Esophagus muscularis mucosa (tissue), 4 donors: ENCODE measurements at regions not wholly inside any gene's neighbourhood (a gene's known extent, or its start where the extent isn't known, plus 50 kb on each side); places are given as distances from the start of the nearest gene placed in this dataset.

Experiments used
- DNase-seq: peaks from one replicate; pipeline ENCODE4 v3.0.0-alpha.2; 2017; ENCODE audit errors: extremely low spot score
- H3K27ac ChIP-seq, 4 donors: fragments of 200-600 bp; sonication (generic); replicated peaks in 1 of 4; 1 replicate in 3 of 4; 2 replicates in 1 of 4; pipeline ENCODE4 v1.5.1; 2016 to 2019; ENCODE audit warnings: mild to moderate bottlenecking in 1 of 4
- H3K27me3 ChIP-seq, 4 donors: fragments of 200-600 bp; sonication (generic); one replicate each; pipeline versions ENCODE4 v1.5.1 to v1.6.0; 2016 to 2019
- H3K36me3 ChIP-seq, 4 donors: fragments of 200-600 bp; sonication (generic); one replicate each; pipeline ENCODE4 v1.5.1; 2016 to 2019
- H3K4me1 ChIP-seq, 4 donors: fragments of 200-600 bp; sonication (generic); one replicate each; pipeline ENCODE4 v1.5.1; 2016 to 2019
- H3K4me3 ChIP-seq, 4 donors: fragments of 200-600 bp; sonication (generic); 1 replicate in 2 of 4; 2 replicates in 2 of 4; pipeline ENCODE4 v1.5.1; 2016 to 2019; ENCODE audit warnings: mild to moderate bottlenecking in 4 of 4, moderate library complexity in 1 of 4
- H3K9me3 ChIP-seq, 4 donors: fragments of 200-600 bp; sonication (generic); 1 replicate in 3 of 4; 2 replicates in 1 of 4; pipeline ENCODE4 v1.5.1; 2016 to 2019
- CTCF ChIP-seq, 3 experiments: fragments of 200-600 bp in 2 of 3; fragments of 450-650 bp in 1 of 3; sonication (generic) in 2 of 3; IDR thresholded peaks; one replicate each; pipeline ENCODE4 v1.5.1; 2017 to 2019; ENCODE audit warnings: antibody characterized with exemption in 3 of 3, mild to moderate bottlenecking in 2 of 3, moderate library complexity in 1 of 3
- EP300 ChIP-seq: sonication (generic); formaldehyde crosslinking; IDR thresholded peaks from one replicate; pipeline ENCODE4 v1.6.1; 2017; ENCODE audit warnings: antibody characterized with exemption
- POLR2A ChIP-seq: fragments of 450-650 bp; IDR thresholded peaks from one replicate; pipeline ENCODE4 v1.6.1; 2017; ENCODE audit warnings: antibody characterized with exemption, moderate library complexity, mild to moderate bottlenecking, low read depth
- POLR2AphosphoS5 ChIP-seq, 2 donors: sonication (generic); formaldehyde crosslinking; IDR thresholded peaks; one replicate each; pipeline ENCODE4 v1.6.1; 2017; ENCODE audit warnings: antibody characterized with exemption in 2 of 2
- WGBS: methylation state at CpG from one replicate; pipeline ENCODE4 v1.1.5; 2018; 5-methylcytosine and 5-hydroxymethylcytosine counted together
- intact Hi-C: fragments of 100-400 bp; cut with DNase I; formaldehyde crosslinking; loops from one replicate; pipeline ENCODE4 v1.15.1; 2023

GRCh38 chr4:176438401-176438800 lies 118.6 kb downstream of the SPCS3 start:
- DNase-seq: no peak
- TF ChIP-seq POLR2AphosphoS5 (IDR thresholded peaks at IDR 0.05) (no peak), POLR2A (no peak), EP300 (no peak), CTCF (IDR thresholded peaks at IDR 0.05) (no peak)
- WGBS: 78% methylated on average over 2 of the region's 2 CpGs

GRCh38 chr4:176439611-176440010 lies 119.8 kb downstream of the SPCS3 start:
- 72% methylated on average over 2 of the region's 2 CpGs for WGBS
- intact Hi-C loops: no loop called here
- Histone ChIP-seq H3K27ac (no peak overlapping the region), H3K9me3 (no peaks in the 10 kb centered on the region), H3K36me3 (no peaks in the 10 kb centered on the region), H3K27me3 (no peaks in the 10 kb centered on the region), H3K4me3 (no peak overlapping the region), H3K4me1 (peaks cover 0 to 13% (median 7%) of the 10 kb centered on the region in 4 donors)
- no peak for TF ChIP-seq CTCF (IDR thresholded peaks at IDR 0.05)
- TF ChIP-seq POLR2A: no peak
- no peak for TF ChIP-seq POLR2AphosphoS5 (IDR thresholded peaks at IDR 0.05)
- TF ChIP-seq EP300: no peak
- DNase-seq: no peak

More at GRCh38 chr4:176438401-176438800, 118.6 kb downstream of the SPCS3 start:
- Histone ChIP-seq H3K36me3 (no peaks in the 10 kb centered on the region), H3K27me3 (no peaks in the 10 kb centered on the region), H3K4me1 (peaks cover 0 to 6% (median 3%) of the 10 kb centered on the region in 4 donors), H3K27ac (no peak overlapping the region), H3K4me3 (no peak overlapping the region), H3K9me3 (no peaks in the 10 kb centered on the region)
- intact Hi-C loops: no loop called here

GRCh38 chr4:176440698-176441097 lies 120.9 kb downstream of the SPCS3 start:
- Histone ChIP-seq H3K27me3 (no peaks in the 10 kb centered on the region), H3K4me1 (peaks cover 0 to 13% (median 7%) of the 10 kb centered on the region in 4 donors), H3K27ac (no peak overlapping the region), H3K4me3 (no peak overlapping the region), H3K9me3 (no peaks in the 10 kb centered on the region), H3K36me3 (no peaks in the 10 kb centered on the region)
- intact Hi-C loops: no loop called here
- no peak for TF ChIP-seq POLR2AphosphoS5 (IDR thresholded peaks at IDR 0.05)
- no peak for TF ChIP-seq POLR2A
- TF ChIP-seq EP300: no peak
- no peak for TF ChIP-seq CTCF (IDR thresholded peaks at IDR 0.05)
- no peak for DNase-seq
- 92% methylated on average over 1 of the region's 1 CpG for WGBS

- TF ChIP-seq EP300: no peak
- TF ChIP-seq CTCF (IDR thresholded peaks at IDR 0.05): no peak
- no peak for TF ChIP-seq POLR2AphosphoS5 (IDR thresholded peaks at IDR 0.05)
- no peak for TF ChIP-seq POLR2A
- no peak for DNase-seq
Observed at GRCh38 chr4:176441594-176441993, 121.8 kb downstream of the SPCS3 start.

GRCh38 chr4:176443117-176443516 lies 123.4 kb downstream of the SPCS3 start:
- no peak overlapping the region for H3K27ac ChIP-seq
- H3K27me3 ChIP-seq: no peaks in the 10 kb centered on the region
- H3K4me3 ChIP-seq: no peak overlapping the region
- no peak for DNase-seq
- no peaks in the 10 kb centered on the region for H3K36me3 ChIP-seq
- intact Hi-C loops: no loop called here
- no peaks in the 10 kb centered on the region for H3K9me3 ChIP-seq
- WGBS: 41% methylated on average over 4 of the region's 4 CpGs
- peaks cover 0 to 9% (median 3%) of the 10 kb centered on the region in 4 donors for H3K4me1 ChIP-seq
- TF ChIP-seq POLR2A (no peak), POLR2AphosphoS5 (IDR thresholded peaks at IDR 0.05) (no peak), CTCF (IDR thresholded peaks at IDR 0.05) (no peak), EP300 (no peak)

More at GRCh38 chr4:176441594-176441993, 121.8 kb downstream of the SPCS3 start:
- intact Hi-C loops: no loop called here
- Histone ChIP-seq H3K9me3 (no peaks in the 10 kb centered on the region), H3K36me3 (no peaks in the 10 kb centered on the region), H3K27ac (no peak overlapping the region), H3K4me3 (no peak overlapping the region), H3K4me1 (peaks cover 0 to 9% (median 3%) of the 10 kb centered on the region in 4 donors), H3K27me3 (no peaks in the 10 kb centered on the region)
- WGBS: 97% methylated on average over 2 of the region's 2 CpGs
